CD4-positive, alpha-beta T cell treated with Interleukin-4 for 4 hours (primary cell): ENCODE measurements at regions not wholly inside any gene's neighbourhood (a gene's known extent, or its start where the extent isn't known, plus 50 kb on each side); places are given as distances from the start of the nearest gene placed in this dataset.
"Not testable (repeated sequence)": the region's sequence is repeated elsewhere in the genome, so short reads cannot be mapped to it uniquely, and the experiment has no call there.

Experiments
- DNase-seq: peaks from one replicate; pipeline ENCODE4 v3.0.0-alpha.2; 2020

DNA sequence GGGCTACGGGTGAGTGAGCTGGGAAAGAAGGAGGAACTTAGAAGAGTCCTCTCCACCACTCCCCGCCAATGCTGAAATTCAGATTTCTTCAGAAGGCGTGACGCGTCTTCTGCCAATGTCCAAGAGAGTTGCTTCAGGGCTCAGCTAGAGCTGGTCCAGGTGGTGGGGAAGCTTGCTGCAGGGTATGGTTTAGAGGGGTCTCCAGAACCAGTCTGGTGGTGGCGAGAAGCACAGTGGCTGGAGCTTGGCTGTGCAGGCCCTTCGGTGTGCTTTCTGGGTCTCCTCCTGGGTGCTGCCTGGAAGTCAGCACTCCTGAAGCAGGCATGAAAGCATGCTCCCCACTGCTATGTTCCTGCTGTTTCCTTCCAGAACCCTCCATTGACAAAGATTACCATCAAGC is 387.2 kb downstream of the PTPRU start:
- no peak for DNase-seq

GRCh38 chr1:29621826-29622435 is 385.6 kb downstream of the PTPRU start:
- DNase-seq = no peak

- no peak for DNase-seq
These were observed 384.3 kb downstream of the PTPRU start for GRCh38 chr1:29620631-29621030.

DNA sequence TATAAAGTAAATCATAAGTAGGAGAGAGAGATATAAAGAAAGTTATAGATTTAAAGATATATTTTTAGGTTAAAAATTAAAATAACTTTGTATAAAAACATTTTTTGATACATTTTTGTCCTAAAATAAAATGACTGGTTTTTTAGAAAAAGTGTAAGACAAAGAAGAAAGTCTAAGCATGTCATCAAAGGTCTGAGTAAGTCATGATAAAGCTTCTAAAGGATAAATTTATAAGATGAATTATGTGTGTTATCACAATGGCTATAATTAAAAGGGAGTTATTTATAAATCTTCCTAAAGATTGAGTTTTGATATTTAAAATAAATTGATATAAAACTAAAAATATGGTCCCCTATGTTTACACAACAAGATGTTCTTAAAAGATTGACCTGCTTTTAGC is 370.9 kb downstream of the PTPRU start:
- no peak for DNase-seq

DNA sequence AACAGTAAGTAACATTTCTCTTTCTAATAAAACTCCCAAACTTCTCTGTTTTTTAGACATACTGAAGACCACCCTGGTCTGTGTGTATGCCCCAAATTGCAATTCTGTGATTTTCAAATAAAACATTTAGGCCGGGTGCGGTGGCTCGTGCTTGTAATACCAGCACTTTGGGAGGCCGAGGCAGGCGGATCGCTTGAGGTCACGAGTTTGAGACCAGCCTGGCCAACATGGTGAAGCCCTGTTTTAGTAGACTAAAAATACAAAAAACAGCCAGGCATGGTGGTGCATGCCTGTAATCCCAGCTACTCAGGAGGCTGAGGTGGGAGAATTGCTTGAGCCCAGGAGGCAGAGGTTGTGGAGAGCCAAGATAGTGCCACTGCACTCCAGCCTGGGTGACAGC is 368.5 kb downstream of the PTPRU start:
- not testable (repeated sequence) for DNase-seq

- no peak for DNase-seq
These were observed 367.3 kb downstream of the PTPRU start for GRCh38 chr1:29603622-29604021.

DNA sequence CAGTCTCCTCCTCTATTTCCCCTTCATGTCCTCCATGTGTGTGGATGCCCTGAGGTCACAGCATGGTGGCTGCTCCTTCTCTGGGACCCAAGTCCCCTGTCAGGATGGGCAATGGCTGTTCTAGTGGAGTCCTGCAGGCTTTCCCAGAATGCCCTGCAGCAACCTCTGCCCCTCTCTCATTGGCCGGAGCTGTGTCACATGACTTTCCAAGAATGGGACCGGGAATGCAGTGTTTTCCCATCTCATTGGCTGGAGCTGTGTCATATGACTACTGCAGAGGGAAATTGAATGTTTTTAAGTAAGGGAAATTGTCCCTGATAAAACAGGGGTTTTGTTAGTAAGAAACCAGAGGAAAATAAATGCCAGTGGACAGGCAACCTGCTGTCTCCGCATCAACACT is 365.9 kb downstream of the PTPRU start:
- no peak for DNase-seq

GRCh38 chr1:29601021-29601420 is 364.7 kb downstream of the PTPRU start:
- no peak for DNase-seq

DNA sequence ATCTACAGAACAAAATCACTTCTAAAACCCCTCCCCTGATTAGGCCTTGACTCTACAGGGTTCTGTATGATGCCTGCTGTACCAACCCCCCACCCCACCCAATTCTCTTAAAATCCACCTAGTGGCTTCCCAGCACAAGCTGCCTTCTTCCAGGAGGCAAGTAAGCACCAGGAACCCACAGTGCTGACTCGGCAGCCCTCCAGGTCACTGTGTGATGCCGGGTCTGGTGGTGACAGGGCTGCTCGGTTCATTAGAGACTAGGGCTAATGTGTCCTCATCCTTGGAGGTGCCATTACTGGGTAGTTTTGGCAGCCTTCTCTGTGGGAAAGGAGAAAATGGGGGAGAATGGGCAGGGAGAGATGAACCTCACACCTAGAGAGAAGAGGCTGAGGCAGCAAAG is 363.5 kb downstream of the PTPRU start:
- DNase-seq = no peak

GRCh38 chr1:29599071-29599470 is 362.7 kb downstream of the PTPRU start:
- DNase-seq = no peak

- no peak for DNase-seq
These were observed 361.5 kb downstream of the PTPRU start for GRCh38 chr1:29597861-29598260.

- DNase-seq = no peak
These were observed 357.5 kb downstream of the PTPRU start for GRCh38 chr1:29593601-29594382.

DNA sequence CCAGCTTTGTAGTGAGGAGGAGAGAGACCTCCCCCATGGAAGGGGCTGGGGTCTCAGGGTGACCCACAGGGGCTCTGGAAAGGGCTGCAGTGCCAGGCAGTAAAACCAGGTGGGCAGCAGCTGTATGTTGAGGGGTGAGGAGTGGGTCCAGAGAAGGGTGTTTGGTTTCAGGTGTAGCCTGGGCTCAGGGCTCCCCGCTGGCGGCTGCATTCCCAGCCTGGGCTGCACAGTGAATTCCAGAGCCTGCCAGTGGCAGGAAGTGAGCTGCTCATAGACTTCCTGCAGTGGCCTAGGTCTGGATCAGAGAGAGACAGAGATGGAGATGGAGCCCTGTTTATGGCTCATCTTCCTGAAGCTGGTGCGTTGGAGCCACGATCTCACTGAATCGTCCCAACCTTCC is 356.4 kb downstream of the PTPRU start:
- no peak for DNase-seq

DNA sequence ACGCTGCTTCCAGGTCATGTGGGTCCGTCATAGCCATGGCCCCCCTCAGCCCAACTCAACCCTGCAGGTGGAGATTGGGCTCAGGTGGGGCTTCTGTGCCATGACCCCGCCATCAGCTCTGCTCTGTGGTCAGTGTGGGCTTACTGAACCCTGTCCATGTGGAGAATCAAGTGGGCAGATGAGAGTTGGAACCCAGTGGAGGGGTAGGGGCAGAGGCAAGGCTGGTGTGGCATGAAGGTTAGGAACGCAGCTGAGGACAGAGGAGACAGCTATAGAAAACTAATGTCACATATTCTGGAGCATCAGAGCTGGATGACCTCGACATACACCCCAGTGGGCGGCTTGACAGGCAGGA is 355.9 kb downstream of the PTPRU start:
- DNase-seq = no peak

- DNase-seq = no peak
These were observed 355.4 kb downstream of the PTPRU start for GRCh38 chr1:29591601-29592260.

- no peak for DNase-seq
These were observed 354.6 kb downstream of the PTPRU start for GRCh38 chr1:29590583-29591565.

GRCh38 chr1:29589716-29590115 is 353.4 kb downstream of the PTPRU start:
- DNase-seq = not testable (repeated sequence)

DNA sequence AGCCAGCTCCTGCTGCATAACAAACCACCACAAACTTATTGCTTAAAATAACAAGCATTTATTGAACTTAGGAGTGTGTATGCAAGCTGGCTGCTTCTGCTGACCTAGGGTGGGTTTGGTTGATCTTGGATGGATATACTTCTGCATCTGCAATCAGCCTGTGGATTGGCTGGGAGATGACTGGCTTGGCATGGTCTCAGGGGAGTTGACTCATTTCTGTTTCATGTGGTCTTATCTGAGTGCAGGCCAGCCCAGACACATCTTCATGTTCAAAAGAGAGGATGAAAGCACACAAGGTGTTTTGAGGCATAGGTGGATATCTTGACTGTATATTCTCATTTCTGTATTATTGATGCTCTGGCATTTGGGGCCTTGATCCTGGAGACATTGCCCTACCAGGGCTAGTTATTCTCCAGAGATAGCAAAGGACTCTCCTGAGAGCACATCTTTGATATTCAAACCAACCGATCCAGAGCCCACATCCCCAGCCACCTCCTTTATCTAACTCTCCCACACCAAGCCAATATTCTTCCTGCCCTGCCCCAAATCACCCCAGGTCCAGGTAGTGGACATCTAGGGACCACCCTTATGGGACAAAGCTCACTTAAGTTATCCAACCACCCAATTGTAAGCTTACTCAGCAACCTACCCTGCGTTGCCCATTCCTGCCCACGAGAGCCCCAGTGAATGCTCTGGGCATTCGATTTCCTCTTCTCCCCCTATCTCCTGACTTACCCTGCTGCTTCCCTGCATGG is 350.8 kb downstream of the PTPRU start:
- no peak for DNase-seq

DNA sequence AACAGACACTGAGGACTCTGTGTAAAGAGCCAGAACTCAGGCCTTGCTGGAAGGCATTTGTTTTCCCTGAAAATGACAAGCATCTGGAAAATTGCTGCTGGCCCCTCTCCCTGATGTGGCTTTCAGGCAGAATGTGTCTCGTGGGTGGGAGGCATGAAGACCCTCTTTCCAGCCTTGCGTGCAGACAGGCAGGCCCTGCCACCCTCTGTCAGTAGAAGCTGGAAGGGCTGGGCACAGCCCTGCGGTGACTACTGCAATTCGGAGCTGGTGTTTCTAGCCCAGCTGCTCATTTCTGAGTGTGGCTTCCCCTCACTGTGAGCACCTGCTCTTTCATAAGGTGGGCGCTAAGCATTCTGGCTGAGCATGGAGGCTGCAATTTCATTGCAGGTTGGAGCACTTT is 349.9 kb downstream of the PTPRU start:
- no peak for DNase-seq

DNA sequence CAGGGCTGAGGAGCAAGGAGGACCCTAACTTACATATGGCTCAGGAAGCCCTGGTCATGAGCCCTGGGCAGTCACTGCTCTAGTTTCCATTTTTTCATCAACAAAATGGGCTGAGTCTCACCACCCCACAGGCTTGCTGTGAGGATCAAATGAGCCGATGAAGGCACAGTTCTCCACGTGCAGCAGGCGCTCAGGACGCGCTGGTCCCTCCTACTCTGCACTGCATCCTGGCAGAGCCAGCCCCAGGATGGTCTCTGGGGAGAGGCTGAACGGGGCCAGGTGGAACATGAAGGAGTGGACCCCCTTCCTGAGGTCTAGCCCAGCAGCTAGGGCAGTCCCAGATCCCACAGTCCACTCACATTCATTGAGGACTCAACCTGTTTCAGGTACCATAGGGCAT is 349.3 kb downstream of the PTPRU start:
- no peak for DNase-seq

GRCh38 chr1:29585201-29585600 is 348.9 kb downstream of the PTPRU start:
- DNase-seq = no peak

GRCh38 chr1:29584776-29585175 is 348.5 kb downstream of the PTPRU start:
- no peak for DNase-seq
